G401.6 (cell line): ENCODE measurements at regions not wholly inside any gene's neighbourhood (a gene's known extent, or its start where the extent isn't known, plus 50 kb on each side); places are given as distances from the start of the nearest gene placed in this dataset.
"Not testable (repeated sequence)": the region's sequence is repeated elsewhere in the genome, so short reads cannot be mapped to it uniquely, and the experiment has no call there.

Source experiments
- FAIRE-seq: peaks from 2 replicates; lab custom pipeline; 2012; peaks lifted over from hg19 to GRCh38; lab: Jason Lieb, UNC

DNA sequence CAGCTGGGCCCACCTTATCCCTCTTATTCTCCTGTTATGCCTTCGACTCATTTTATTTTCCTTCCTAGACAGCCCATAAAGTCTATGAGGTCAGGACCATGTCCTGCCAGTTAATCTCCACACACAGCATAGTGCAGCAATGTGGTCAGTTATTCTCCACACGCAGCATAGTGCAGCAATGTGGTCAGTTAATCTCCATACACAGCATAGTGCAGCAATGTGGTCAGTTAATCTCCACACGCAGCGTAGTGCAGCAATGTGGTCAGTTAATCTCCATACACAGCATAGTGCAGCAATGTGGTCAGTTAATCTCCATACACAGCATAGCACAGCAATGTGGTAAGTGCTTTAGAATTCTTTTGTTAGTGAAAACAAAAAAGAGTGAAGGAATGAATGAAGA lies 77.8 kb downstream of the TEX36 start:
- no peak for FAIRE-seq

- no peak for FAIRE-seq
Observed at GRCh38 chr10:125602825-125603224, 80.1 kb downstream of the TEX36 start.

DNA sequence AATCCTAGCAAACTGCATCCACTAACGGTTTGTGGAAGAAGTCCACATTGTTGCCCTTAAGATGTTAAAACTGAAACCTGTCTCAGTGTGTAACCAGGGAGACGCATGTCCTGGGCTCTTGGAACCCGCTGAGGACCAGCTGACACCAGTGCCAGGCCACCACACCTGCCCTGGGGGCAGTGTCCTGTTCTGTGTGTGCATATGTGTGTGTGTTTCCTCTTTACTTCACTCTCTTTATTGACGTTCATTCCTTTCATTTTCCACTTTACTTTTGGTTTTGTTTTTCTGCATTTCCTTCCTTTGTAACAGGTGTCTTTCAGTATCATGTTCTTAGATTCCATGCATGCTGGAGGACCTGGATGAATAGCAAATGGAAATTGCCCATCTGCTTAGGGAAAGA lies 83.8 kb downstream of the TEX36 start:
- no peak for FAIRE-seq

GRCh38 chr10:125595911-125596310 lies 87.1 kb downstream of the TEX36 start:
- FAIRE-seq = no peak

- FAIRE-seq = no peak
Observed at GRCh38 chr10:125593644-125594043, 89.3 kb downstream of the TEX36 start.

DNA sequence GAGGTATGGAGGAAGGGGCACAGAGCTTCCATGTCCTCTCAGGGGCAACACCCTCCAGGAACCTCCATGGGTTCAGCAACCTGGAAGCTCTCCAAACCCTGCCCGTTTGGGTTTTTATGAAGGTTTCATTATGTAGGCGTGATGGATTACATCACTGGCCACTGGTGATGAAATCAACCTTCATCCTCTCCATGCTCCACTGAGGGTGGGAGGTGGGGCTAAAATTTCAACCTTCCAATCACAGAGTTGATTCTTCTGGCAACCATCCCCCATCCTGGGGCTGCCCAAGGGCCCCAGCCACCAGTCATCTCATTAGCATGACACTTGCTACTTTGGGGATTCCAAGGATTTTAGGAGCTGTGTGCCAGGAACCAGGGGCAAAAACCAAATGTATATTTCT lies 90.1 kb downstream of the TEX36 start:
- FAIRE-seq = no peak

DNA sequence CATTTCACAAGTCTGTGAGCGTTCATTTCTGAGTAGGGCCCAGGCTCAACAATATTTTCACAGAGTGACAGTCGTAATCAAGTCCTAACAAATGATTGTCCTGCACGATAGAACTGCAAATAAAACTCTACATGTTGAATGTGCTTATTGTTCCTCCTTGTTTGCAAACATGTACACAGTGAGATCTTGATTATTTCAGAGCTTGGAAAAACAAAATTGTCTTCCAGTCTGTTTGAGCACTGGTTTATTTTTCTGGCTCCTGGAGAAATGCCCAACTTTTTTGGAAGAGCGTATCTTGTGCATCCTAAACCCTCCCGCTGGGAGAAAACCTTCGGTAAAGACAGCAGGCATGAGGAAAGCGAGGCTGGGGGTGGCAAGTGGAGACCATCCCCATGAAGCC lies 91.1 kb downstream of the TEX36 start:
- no peak for FAIRE-seq

- FAIRE-seq = not testable (repeated sequence)
Observed at GRCh38 chr10:125588738-125589137, 94.2 kb downstream of the TEX36 start.

DNA sequence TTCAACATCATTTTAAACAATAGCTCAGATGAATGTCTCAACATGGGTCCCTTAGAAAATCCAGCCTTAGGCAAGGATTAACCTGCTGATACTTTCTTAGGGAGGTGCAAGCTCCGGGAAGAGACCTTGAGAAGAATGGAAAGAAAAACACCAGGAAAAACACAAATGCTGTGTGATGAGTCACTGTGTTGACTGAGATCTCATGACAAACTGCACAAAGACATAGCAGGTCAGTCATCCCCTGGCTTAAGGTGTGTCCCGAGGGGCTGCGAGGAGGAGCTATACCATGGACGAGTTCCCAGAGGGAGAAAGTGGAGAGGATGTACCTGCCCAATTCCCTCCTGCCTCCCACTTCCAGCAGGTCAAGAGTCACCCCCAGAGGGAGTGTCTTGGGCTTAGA lies 98.0 kb downstream of the TEX36 start:
- no peak for FAIRE-seq

DNA sequence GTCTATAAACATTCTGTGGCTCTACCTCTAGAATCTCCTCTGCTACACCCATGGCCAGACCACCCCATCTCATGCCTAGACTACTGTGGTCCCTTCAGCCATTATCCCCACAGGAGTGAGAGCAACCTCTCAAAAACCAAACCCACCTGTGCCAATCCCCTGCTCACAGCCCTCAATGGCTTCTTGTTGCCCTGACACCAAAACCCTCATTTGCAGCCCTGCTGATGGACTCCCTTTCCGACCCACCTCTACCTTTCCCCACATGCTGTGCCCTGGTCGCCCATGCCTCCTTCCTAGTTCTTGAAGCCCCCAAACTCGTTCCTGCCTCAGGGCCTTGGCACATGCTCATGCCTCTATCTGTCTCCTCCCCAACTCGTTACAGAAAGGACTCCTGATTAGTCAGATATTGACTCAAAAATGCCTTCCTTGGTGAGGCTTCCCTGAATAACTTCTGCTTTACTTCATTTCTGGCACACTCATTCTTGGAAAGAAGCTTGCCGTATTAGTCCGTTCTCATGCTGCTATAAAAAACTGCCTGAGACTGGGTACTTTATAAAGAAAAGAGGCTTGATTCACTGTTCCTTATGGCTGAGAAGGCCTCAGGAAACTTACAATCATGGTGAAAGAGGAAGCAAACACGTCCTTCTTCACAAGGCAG lies 104.2 kb downstream of the TEX36 start:
- no peak for FAIRE-seq

GRCh38 chr10:125575843-125576242 lies 107.1 kb downstream of the TEX36 start:
- FAIRE-seq = no peak

GRCh38 chr10:125568156-125568555 lies 114.8 kb downstream of the TEX36 start:
- no peak for FAIRE-seq

DNA sequence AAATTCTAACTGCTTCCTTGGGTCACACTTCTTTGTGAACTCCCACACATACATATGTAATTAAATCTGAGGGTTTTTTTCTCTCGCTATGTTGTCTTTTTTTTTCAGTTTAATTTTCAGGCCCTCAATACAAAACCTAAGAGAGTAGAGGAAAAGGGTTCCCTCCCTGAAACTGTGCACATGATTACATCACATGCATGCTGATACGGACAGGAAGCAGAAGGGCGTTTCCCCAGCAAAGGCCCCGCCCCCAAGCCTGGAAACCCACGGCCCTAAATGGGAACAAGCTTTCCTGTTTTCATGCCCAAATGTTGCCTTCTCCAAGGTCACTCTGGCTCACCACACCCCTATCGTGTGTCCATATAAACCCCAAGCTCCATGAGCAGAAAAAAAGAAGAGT lies 115.4 kb downstream of the TEX36 start:
- no peak for FAIRE-seq

DNA sequence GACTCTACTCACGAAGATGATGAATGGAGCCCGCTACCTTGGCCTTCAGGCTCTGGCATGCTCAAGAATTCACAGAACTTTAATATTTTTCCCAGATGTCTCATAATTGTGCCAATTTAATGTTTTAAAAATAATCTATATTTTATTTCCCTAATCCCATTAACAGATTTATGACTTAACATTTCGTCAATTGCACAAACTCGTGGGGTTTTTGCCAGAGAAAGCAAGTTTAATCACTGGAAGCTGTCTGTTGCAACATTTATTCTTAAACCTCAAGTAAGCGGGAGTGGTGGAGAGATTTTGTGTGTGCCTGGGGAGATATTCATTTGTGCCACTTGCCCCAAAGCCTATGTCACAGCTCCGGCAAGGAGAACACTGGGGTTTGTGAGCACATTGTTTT lies 117.9 kb downstream of the TEX36 start:
- FAIRE-seq = no peak

DNA sequence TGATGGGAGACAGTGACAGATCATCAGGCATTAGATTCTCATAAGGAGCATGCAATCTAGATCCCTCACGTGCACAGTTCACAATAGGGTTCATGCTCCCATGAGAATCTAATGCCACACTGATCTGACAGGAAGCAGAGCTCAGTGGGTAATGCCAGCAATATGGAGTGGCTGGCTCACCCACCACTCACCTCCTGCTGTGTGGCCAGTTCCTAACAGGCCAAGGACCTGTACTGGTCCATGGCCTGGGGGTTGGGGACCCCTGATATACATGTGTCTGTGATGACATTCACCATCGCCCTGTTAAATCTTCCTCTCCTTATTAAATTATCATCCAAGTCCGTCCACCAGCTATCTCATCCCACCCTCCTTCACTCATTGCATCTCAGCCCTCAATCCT lies 118.4 kb downstream of the TEX36 start:
- no peak for FAIRE-seq

DNA sequence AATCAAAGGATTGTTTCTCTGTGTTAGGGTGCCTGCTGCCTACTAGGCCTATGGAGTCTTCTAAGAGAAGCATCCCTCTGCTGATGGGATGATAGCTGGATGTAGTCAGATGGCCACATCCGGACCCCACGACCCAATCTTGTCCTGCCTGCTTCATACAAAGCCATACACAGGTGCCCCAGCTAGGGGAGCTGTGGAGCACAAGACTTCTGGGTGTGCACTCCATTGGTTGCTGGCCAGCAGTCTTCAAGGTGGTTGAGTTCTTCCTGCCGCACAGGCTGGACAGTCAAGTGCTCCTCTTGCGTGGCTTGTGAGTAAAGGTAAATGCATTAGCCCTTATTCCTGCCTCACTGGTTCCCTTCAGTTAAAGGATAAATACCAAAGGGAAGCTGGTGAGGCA lies 120.2 kb downstream of the TEX36 start:
- FAIRE-seq = no peak

DNA sequence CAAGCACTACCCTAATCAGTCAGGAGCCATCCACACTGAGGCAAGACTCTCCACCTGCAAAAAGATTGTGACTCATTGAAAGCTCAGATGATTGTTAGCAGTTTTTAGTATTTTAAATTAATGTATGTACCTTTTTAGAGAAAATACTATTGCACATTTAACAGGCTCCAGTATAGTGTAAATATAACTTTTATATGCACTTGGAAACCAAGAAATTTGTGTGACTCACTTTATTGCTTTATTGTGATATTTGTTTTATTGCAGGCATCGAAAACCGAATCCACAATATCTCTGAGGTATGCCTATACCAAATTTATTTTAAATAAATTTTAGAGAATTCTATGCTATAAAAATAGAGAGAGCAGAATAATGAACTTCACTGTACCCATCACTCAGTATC lies 122.0 kb downstream of the TEX36 start:
- FAIRE-seq = no peak

DNA sequence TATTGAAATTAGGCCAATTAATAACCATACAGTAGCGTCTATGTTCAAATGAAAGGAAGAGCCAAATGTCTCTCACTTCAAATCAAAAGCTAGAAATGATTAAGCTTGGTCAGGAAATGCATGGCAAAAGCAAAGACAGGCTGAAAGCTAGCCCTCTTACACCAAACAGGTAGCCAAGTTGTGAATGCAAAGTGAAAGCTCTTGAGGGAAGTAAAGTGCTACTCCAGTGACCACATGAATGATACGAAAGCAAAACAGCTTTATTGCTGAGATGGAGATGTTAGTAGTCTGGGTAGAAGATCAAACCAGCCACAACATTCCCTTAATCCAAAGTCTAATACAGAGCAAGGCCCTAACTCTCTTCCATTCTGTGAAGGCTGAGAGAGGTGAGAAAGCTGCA lies 123.8 kb downstream of the TEX36 start:
- no peak for FAIRE-seq

GRCh38 chr10:125557801-125558505 lies 125.0 kb downstream of the TEX36 start:
- FAIRE-seq = no peak

- no peak for FAIRE-seq
Observed at GRCh38 chr10:125557311-125557710, 125.7 kb downstream of the TEX36 start.

DNA sequence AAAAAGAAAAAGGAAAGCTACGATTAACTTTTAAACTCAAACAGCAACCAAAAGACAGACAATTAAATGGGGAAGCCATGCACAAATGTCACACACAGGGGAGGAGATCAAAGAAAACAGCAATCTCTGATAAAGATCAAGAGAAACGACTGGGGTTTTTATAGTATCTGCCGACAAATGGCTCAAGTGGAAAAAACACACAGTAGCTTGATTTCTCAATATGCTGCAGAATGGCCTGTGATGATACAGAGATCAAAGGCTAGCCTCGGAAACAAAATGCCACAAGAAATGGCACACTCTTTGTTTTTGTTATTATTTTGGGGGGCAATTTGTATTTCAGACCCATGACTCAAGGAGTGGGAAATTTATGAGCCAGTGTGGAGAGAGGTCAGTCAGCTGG lies 126.1 kb downstream of the TEX36 start:
- no peak for FAIRE-seq

- no peak for FAIRE-seq
Observed at GRCh38 chr10:125555743-125556142, 127.2 kb downstream of the TEX36 start.

- no peak for FAIRE-seq
Observed at GRCh38 chr10:125555267-125555666, 127.7 kb downstream of the TEX36 start.

- FAIRE-seq = no peak
Observed at GRCh38 chr10:125554753-125555152, 128.2 kb downstream of the TEX36 start.
